Keratinocyte (primary cell): ENCODE measurements at regions not wholly inside any gene's neighbourhood (a gene's known extent, or its start where the extent isn't known, plus 50 kb on each side); places are given as distances from the start of the nearest gene placed in this dataset.
"Not testable (repeated sequence)": the region's sequence is repeated elsewhere in the genome, so short reads cannot be mapped to it uniquely, and the experiment has no call there.

Experiments
- CTCF ChIP-seq, 3 experiments: IDR thresholded peaks in 1 of 3; conservative IDR thresholded peaks in 1 of 3; optimal IDR thresholded peaks in 1 of 3; 2 replicates in 2 of 3; 3 replicates in 1 of 3; pipeline versions ENCODE3 to v1.5.1; 2011; ENCODE audit warnings: low read length in 3 of 3, mild to moderate bottlenecking in 3 of 3, moderate library complexity in 2 of 3, control low read depth in 1 of 3, inconsistent platforms in 1 of 3; ENCODE audit not compliant: insufficient read depth in 2 of 3; ENCODE audit errors: extremely low read depth in 1 of 3
- EZH2 ChIP-seq: IDR thresholded peaks from one replicate; pipeline ENCODE4 v1.6.1; 2012; ENCODE audit warnings: inconsistent platforms, mild to moderate bottlenecking, low read length, moderate library complexity

- not testable (repeated sequence) for TF ChIP-seq CTCF (optimal IDR thresholded peaks at IDR 0.05 in 1 of 3, IDR thresholded peaks at IDR 0.05 in 1 of 3, conservative IDR thresholded peaks at IDR 0.05 in 1 of 3; ENCODE audit: extremely low read depth in 1 of 3, insufficient read depth in 2 of 3, low read length in 3 of 3); EZH2
These were observed 532.8 kb downstream of the FOXD4L4 start for GRCh38 chr9:66269783-66270182.
